Spleen (tissue), 7 donors: ENCODE measurements at regions not wholly inside any gene's neighbourhood (a gene's known extent, or its start where the extent isn't known, plus 50 kb on each side); places are given as distances from the start of the nearest gene placed in this dataset.

ENCODE experiments used
- CTCF ChIP-seq, 11 experiments: fragments of 200-600 bp in 7 of 11; fragments of 450-650 bp in 4 of 11; sonication (generic) in 4 of 11; IDR thresholded peaks in 8 of 11; conservative IDR thresholded peaks in 3 of 11; 1 replicate in 7 of 11; 2 replicates in 4 of 11; pipeline versions ENCODE4 v1.4.0 to v1.8.0; 2016 to 2021; ENCODE audit warnings: antibody characterized with exemption in 11 of 11, inconsistent platforms in 4 of 11, mild to moderate bottlenecking in 1 of 11
- POLR2A ChIP-seq, 3 donors: fragments of 450-650 bp; IDR thresholded peaks; one replicate each; pipeline ENCODE4 v1.5.1; 2017; ENCODE audit warnings: antibody characterized with exemption in 3 of 3, mild to moderate bottlenecking in 1 of 3
- donor health status: DM: no; HTN: no; CAD: no; lungs with moderate emphysema.
- donor health status: DM: no; HTN: no; CAD: no.
- donor health status: DM: no; HTN: no; CAD: no.

- no peak for TF ChIP-seq POLR2A (IDR thresholded peaks at IDR 0.05)
- no peak for TF ChIP-seq CTCF (IDR thresholded peaks at IDR 0.05 in 8 of 11, conservative IDR thresholded peaks at IDR 0.05 in 3 of 11)
Observed at GRCh38 chr19:29396925-29397324, 128.9 kb upstream of the VSTM2B start.
